Activated T-helper 17 cell treated with anti-CD3 and anti-CD28 coated beads, Interleukin-2, amount 50 U/mL, for 72 hours (primary cell): ENCODE measurements at regions not wholly inside any gene's neighbourhood (a gene's known extent, or its start where the extent isn't known, plus 50 kb on each side); places are given as distances from the start of the nearest gene placed in this dataset.

Source experiments
- ATAC-seq: fragments of 150-1000 bp; cut with Tn5 transposase; replicated peaks from 2 replicates; pipeline ENCODE4 v1.10.0; 2021; ENCODE audit warnings: mild to moderate bottlenecking, moderate library complexity
- H3K27ac Mint-ChIP-seq: one replicate; pipeline ENCODE4 v1.8.0; 2022; ENCODE audit warnings: mixed read lengths
- H3K27me3 Mint-ChIP-seq: one replicate; pipeline ENCODE4 v1.8.0; 2022; ENCODE audit warnings: mixed read lengths
- H3K36me3 Mint-ChIP-seq: one replicate; pipeline ENCODE4 v1.8.0; 2022; ENCODE audit warnings: low read depth, mild to moderate bottlenecking, mixed read lengths
- H3K4me1 Mint-ChIP-seq: one replicate; pipeline ENCODE4 v1.8.0; 2022; ENCODE audit warnings: mixed read lengths
- H3K4me3 Mint-ChIP-seq: one replicate; pipeline ENCODE4 v1.8.0; 2022; ENCODE audit warnings: mild to moderate bottlenecking, mixed read lengths
- H3K9me3 Mint-ChIP-seq: one replicate; pipeline ENCODE4 v1.8.0; 2022; ENCODE audit warnings: mixed read lengths

DNA sequence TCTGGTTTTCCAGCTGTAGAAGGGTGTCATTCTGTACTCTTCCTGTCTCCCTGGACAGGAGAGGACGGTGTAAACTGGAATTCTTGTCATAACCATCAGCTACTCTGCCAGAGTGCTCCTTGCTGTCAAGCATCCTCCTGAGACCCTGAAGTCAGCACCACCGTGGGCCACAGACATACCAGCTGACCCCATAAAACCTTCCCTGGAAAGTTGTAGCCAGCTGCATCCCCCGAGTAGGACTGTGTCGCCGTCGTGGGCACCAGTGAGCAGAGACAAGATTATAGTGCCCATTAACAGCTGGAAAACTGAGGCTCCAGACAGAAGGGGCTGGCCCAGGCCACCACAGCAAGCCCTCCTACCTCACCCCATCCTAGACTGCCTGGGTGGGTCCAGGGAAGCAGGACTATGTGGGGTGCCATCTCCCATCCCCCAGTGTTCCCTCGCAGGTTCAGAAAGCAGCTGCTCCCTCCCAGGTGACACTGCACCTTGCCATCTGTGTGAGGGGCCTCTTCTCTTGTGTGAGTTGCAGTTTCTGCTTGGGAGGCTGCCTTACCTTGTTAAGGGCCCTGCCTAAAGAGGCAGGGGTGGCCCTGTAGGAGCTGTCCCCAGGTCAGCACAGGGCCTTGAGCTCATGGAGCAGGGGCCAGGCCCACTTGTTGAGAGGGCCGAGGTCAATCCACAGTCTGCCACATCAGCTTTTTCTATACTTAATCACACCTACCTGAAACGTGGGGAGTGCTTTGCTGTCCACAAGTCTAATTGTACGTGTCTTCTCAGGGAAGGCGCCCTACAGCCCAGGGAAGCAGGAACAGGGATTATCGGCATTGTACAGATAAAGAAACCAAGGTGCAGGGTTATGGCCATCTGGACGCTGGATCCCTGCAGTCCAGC is 191.9 kb upstream of the LINGO1 start:
- Mint-ChIP-seq H3K9me3 (no peaks in the 10 kb centered on the region), H3K27me3 (peaks cover 25% of the 10 kb centered on the region), H3K4me1 (no peaks in the 10 kb centered on the region), H3K36me3 (no peaks in the 10 kb centered on the region), H3K27ac (no peak overlapping the region), H3K4me3 (no peak overlapping the region)
- no peak for ATAC-seq

DNA sequence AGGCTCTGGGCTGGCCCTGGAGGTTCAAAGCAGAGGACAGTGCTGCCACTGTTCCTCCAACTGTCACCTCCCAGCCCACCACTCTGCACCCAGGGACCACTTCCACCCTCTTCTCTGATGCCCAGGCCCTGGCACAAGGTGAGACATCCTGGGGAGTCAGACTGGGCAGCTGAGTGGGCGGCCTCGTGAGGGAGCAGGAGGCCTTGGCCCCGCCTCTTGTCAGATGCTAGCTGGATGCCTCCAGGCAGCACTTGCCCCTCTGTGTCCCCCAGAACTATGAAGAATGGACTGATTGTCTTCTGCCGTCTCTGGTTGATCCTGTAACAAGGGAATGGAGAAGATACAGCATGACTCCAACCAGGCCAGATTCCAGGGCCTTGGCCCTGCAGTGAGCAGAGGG is 191.0 kb upstream of the LINGO1 start:
- ATAC-seq: no peak
- Mint-ChIP-seq H3K9me3 (no peaks in the 10 kb centered on the region), H3K27me3 (peaks cover 25% of the 10 kb centered on the region), H3K27ac (no peak overlapping the region), H3K4me1 (no peaks in the 10 kb centered on the region), H3K4me3 (no peak overlapping the region), H3K36me3 (no peaks in the 10 kb centered on the region)

DNA sequence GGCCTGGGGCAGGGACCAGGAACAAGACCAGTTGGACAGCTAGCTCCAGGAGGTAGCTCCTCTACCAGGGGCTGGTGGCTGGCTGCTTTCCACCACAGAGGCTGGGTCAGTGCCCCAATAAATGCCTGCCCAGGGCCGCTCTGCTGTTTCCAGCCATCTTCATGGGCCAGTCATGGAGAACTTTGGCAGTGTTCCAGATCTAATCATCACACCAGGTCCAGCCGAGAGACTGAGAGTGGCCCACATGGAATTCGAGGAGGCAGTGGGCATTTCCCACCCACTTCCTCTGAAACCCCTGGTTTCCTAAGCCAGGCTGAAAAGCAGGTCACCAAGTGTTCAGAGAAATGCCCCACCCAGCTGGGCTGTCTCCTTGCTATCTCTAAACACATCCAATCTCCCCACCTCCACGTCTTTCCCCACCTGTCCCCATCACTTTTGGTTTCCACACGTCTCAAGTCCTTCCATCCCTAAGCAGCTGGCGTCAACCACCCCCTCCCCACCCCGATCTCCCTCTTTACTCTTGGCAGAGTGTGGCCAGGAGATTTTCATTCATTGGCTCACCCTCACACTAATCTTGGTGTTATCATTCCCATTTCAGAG is 190.0 kb upstream of the LINGO1 start:
- Mint-ChIP-seq H3K27ac (no peak overlapping the region), H3K36me3 (no peaks in the 10 kb centered on the region), H3K4me3 (no peak overlapping the region), H3K9me3 (no peaks in the 10 kb centered on the region), H3K27me3 (peaks cover 28% of the 10 kb centered on the region), H3K4me1 (no peaks in the 10 kb centered on the region)
- ATAC-seq: no peak

GRCh38 chr15:77821959-77822256 is 189.2 kb upstream of the LINGO1 start:
- Mint-ChIP-seq H3K4me3 (no peak overlapping the region), H3K27ac (no peak overlapping the region), H3K4me1 (no peaks in the 10 kb centered on the region), H3K9me3 (no peaks in the 10 kb centered on the region), H3K27me3 (peaks cover 29% of the 10 kb centered on the region), H3K36me3 (no peaks in the 10 kb centered on the region)
- ATAC-seq: no peak

DNA sequence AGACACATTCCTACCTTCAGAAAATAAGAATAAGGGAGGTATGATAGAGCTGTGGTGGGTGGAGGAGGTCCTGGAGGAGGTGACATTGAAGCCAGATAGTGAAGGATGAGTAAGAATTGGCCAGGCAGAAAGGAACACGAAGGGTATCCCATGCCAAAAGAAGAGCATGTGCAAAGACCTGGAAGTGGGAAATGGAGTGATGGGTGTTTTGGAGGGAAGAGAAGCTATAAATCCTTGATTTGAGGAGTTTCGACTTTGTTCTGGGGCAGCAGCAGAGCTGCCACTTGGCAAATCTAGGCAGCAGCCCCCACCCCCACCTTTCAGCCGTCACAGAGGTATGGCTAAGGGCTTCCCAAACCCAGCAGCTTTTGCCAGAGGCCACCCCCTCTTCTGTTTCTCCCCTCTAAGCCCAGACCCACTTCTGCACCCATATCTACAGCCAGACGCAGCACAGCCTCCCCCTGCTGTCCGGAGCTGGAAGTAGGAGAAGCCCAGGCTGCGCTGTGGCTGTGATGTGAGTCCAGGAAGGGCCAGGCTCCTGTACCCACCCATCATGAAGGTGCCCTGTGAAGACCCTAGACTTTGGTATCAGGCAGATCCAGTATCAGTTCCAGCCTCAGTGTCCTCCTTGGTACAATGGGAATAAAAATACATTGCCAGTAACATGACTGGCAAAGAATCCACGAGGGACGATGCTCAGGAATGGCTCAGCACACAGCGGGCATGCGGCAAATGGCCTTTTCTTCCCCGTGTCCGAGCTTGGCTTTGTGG is 188.7 kb upstream of the LINGO1 start:
- H3K27me3 Mint-ChIP-seq: peaks cover 34% of the 10 kb centered on the region
- H3K9me3 Mint-ChIP-seq: no peaks in the 10 kb centered on the region
- no peaks in the 10 kb centered on the region for H3K4me1 Mint-ChIP-seq

DNA sequence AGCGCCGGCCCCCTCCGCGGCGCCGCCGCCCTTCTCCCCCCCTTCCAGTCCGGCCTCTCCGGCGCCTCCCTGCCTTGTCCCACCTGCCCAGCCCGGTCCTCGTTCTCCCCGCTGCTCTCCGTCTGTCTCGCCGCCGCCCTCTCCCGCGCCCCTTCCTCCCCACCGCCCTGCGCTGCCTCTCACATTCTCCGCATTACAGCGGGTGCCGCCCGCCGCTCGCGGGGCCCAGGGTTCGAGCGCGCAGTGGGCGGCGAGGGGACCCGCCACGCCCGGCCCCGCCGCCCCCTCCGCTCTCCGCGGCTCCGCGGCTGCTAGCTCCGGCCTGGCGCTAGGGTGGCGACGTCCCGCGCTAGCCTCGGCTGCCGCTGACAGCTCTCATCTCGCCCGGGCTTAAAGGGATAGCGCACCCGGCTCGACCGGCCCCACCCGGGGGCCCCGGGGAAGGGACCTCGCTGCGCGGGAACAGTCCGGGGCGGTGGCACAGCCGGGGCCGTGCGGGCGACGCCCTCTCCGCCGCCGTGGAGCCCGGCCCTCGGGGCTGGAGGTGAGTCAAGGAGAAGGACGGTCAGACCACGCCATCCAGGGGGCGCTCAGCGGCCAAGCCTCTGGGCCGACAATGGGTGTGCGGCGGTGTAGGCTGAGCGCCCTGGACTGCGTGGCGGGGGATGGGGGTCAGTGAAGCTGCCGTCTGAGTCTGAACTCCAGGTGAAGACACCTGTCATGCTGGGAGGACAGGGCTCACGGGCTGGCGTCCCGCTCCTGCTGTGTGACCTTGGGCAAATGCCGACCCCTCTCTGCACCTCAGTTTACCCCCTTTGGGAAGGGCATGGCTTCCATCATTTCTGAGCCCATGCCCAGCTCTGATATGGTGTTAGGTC is 187.4 kb upstream of the LINGO1 start:
- Mint-ChIP-seq H3K36me3 (no peaks in the 10 kb centered on the region), H3K27me3 (peaks cover 45% of the 10 kb centered on the region), H3K4me1 (no peaks in the 10 kb centered on the region), H3K9me3 (no peaks in the 10 kb centered on the region), H3K27ac (no peak overlapping the region), H3K4me3 (no peak overlapping the region)
- no peak for ATAC-seq

More for the DNA sequence above, 188.7 kb upstream of the LINGO1 start:
- ATAC-seq: peak; percentile 50
- H3K4me3 Mint-ChIP-seq: no peak overlapping the region
- no peak overlapping the region for H3K27ac Mint-ChIP-seq
- no peaks in the 10 kb centered on the region for H3K36me3 Mint-ChIP-seq

GRCh38 chr15:77819048-77819850 is 186.5 kb upstream of the LINGO1 start:
- Mint-ChIP-seq H3K36me3 (no peaks in the 10 kb centered on the region), H3K4me3 (no peak overlapping the region), H3K9me3 (no peaks in the 10 kb centered on the region), H3K27me3 (peaks cover 45% of the 10 kb centered on the region), H3K27ac (no peak overlapping the region), H3K4me1 (no peaks in the 10 kb centered on the region)
- no peak for ATAC-seq

- ATAC-seq: no peak
- Mint-ChIP-seq H3K36me3 (no peaks in the 10 kb centered on the region), H3K4me3 (no peak overlapping the region), H3K27me3 (peaks cover 45% of the 10 kb centered on the region), H3K27ac (no peak overlapping the region), H3K4me1 (no peaks in the 10 kb centered on the region), H3K9me3 (no peaks in the 10 kb centered on the region)
Measured at GRCh38 chr15:77818484-77819047, 185.9 kb upstream of the LINGO1 start.

DNA sequence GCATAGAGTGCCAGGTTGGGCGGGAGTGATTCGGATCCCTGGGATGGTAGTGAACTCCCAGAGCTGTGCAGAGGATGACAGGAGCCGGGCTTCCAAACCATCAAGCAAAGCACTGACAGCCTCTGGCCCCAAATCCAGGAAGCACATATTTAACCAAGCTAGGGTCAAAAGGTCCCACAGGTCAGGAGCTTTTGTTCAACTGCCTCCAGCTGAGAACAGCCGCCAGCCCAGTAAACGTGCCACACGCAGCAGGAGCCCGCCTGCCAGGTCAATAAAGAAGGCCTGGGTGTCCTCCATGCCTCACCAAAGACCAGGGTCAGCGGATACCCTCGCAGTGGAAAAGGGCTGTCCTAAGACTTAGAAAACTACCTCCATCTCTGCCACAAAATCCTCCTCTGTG is 184.7 kb upstream of the LINGO1 start:
- no peak for ATAC-seq
- no peak overlapping the region for H3K27ac Mint-ChIP-seq
- no peaks in the 10 kb centered on the region for H3K36me3 Mint-ChIP-seq
- H3K9me3 Mint-ChIP-seq: no peaks in the 10 kb centered on the region
- H3K27me3 Mint-ChIP-seq: peaks cover 41% of the 10 kb centered on the region
- H3K4me3 Mint-ChIP-seq: no peak overlapping the region
- H3K4me1 Mint-ChIP-seq: no peaks in the 10 kb centered on the region

- H3K27ac Mint-ChIP-seq: no peak overlapping the region
- no peaks in the 10 kb centered on the region for H3K4me1 Mint-ChIP-seq
- no peak overlapping the region for H3K4me3 Mint-ChIP-seq
Measured at GRCh38 chr15:77816983-77817382, 184.3 kb upstream of the LINGO1 start.

GRCh38 chr15:77815015-77815414 is 182.3 kb upstream of the LINGO1 start:
- no peak overlapping the region for H3K4me3 Mint-ChIP-seq
- no peak overlapping the region for H3K27ac Mint-ChIP-seq
- no peaks in the 10 kb centered on the region for H3K36me3 Mint-ChIP-seq
- no peaks in the 10 kb centered on the region for H3K9me3 Mint-ChIP-seq
- no peaks in the 10 kb centered on the region for H3K4me1 Mint-ChIP-seq
- no peak for ATAC-seq
- H3K27me3 Mint-ChIP-seq: peaks cover 20% of the 10 kb centered on the region

More at GRCh38 chr15:77816983-77817382, 184.3 kb upstream of the LINGO1 start:
- ATAC-seq: no peak
- peaks cover 37% of the 10 kb centered on the region for H3K27me3 Mint-ChIP-seq
- H3K9me3 Mint-ChIP-seq: no peaks in the 10 kb centered on the region
- H3K36me3 Mint-ChIP-seq: no peaks in the 10 kb centered on the region

GRCh38 chr15:77812664-77813063 is 180.0 kb upstream of the LINGO1 start:
- H3K36me3 Mint-ChIP-seq: no peaks in the 10 kb centered on the region
- no peaks in the 10 kb centered on the region for H3K4me1 Mint-ChIP-seq
- peaks cover 17% of the 10 kb centered on the region for H3K27me3 Mint-ChIP-seq
- H3K27ac Mint-ChIP-seq: no peak overlapping the region
- no peaks in the 10 kb centered on the region for H3K9me3 Mint-ChIP-seq
- H3K4me3 Mint-ChIP-seq: no peak overlapping the region
- ATAC-seq: no peak

- no peak overlapping the region for H3K27ac Mint-ChIP-seq
- no peaks in the 10 kb centered on the region for H3K4me1 Mint-ChIP-seq
- peaks cover 10% of the 10 kb centered on the region for H3K27me3 Mint-ChIP-seq
- H3K9me3 Mint-ChIP-seq: no peaks in the 10 kb centered on the region
- ATAC-seq: no peak
- no peak overlapping the region for H3K4me3 Mint-ChIP-seq
- H3K36me3 Mint-ChIP-seq: no peaks in the 10 kb centered on the region
Measured at GRCh38 chr15:77811270-77811669, 178.6 kb upstream of the LINGO1 start.
